OCI-LY7 (cell line): ENCODE measurements at regions not wholly inside any gene's neighbourhood (a gene's known extent, or its start where the extent isn't known, plus 50 kb on each side); places are given as distances from the start of the nearest gene placed in this dataset.

Experiments
- BruUV-seq: library from RNA; stranded (reverse); fragments of 400-500 nt; replicated peaks from 2 replicates; lab custom pipeline; 2021; lab: Mats Ljungman, UMichigan
- CTCF ChIA-PET: fragments of 300-600 bp; sonication (Branson Sonifier 250); formaldehyde crosslinking; loops from one replicate; lab custom pipeline; 2022; ENCODE audit warnings: antibody characterized with exemption; ENCODE audit not compliant: unreplicated experiment; lab: Charles Lee
- POLR2A ChIA-PET: fragments of 300-600 bp; sonication (Branson Sonifier 250); formaldehyde crosslinking; loops from one replicate; lab custom pipeline; 2022; ENCODE audit warnings: antibody characterized with exemption; lab: Charles Lee
- DNase-seq: peaks from one replicate; pipeline ENCODE4 v3.0.0-alpha.2; 2015; ENCODE audit warnings: low spot score
- H2AFZ ChIP-seq: fragments of 200-600 bp; sonication (generic), shearing (Covaris generic); 2 replicates; pipeline ENCODE4 v1.6.1; 2014; ENCODE audit warnings: mild to moderate bottlenecking, antibody characterized with exemption, low read length, moderate library complexity
- H3K27ac ChIP-seq: fragments of 200-600 bp; sonication (generic); 2 replicates; pipeline ENCODE4 v1.5.1; 2014; ENCODE audit warnings: mixed run types, low read depth, mild to moderate bottlenecking, moderate library complexity, low read length, inconsistent platforms; ENCODE audit not compliant: poor library complexity, severe bottlenecking
- H3K36me3 ChIP-seq: fragments of 200-600 bp; sonication (generic); 2 replicates; pipeline ENCODE4 v1.6.1; 2014; ENCODE audit warnings: mild to moderate bottlenecking, antibody characterized with exemption, low read length, moderate library complexity, mixed read lengths; ENCODE audit not compliant: insufficient read depth
- H3K4me1 ChIP-seq: fragments of 200-600 bp; sonication (generic); 2 replicates; pipeline ENCODE4 v1.5.1; 2014; ENCODE audit warnings: mild to moderate bottlenecking, low read length; ENCODE audit not compliant: insufficient read depth, poor library complexity, severe bottlenecking
- H3K4me2 ChIP-seq: fragments of 200-600 bp; sonication (generic); 2 replicates; pipeline ENCODE4 v1.6.1; 2014; ENCODE audit warnings: mild to moderate bottlenecking, low read length
- H3K4me3 ChIP-seq: fragments of 200-600 bp; sonication (generic); 2 replicates; pipeline ENCODE4 v1.5.1; 2014; ENCODE audit warnings: mild to moderate bottlenecking, low read depth, low read length; ENCODE audit not compliant: poor library complexity, severe bottlenecking
- H3K79me2 ChIP-seq: fragments of 200-600 bp; sonication (generic); 2 replicates; pipeline ENCODE4 v1.6.1; 2016; ENCODE audit warnings: low read depth, mild to moderate bottlenecking, low read length, moderate library complexity, mixed read lengths; ENCODE audit not compliant: insufficient read depth
- H3K9me2 ChIP-seq: fragments of 200-600 bp; sonication (generic); 2 replicates; pipeline ENCODE4 v1.6.1; 2016; ENCODE audit warnings: mild to moderate bottlenecking, low read length, mixed read lengths; ENCODE audit not compliant: insufficient read depth
- H3K9me3 ChIP-seq: fragments of 200-600 bp; sonication (generic); 2 replicates; pipeline ENCODE4 v1.6.1; 2014; ENCODE audit warnings: mild to moderate bottlenecking, mixed run types, low read length, mixed read lengths
- H4K20me1 ChIP-seq: fragments of 200-600 bp; sonication (generic); 2 replicates; pipeline ENCODE4 v1.6.1; 2014; ENCODE audit warnings: mild to moderate bottlenecking, antibody characterized with exemption, low read length, moderate library complexity, mixed read lengths; ENCODE audit not compliant: insufficient read depth
- CTCF ChIP-seq: fragments of 200-600 bp; sonication (generic); conservative IDR thresholded peaks from 2 replicates; pipeline ENCODE4 v1.5.1; 2014; ENCODE audit warnings: mild to moderate bottlenecking, antibody characterized with exemption, low read length, moderate library complexity, mixed read lengths
- EZH2phosphoT487 ChIP-seq: fragments of 200-600 bp; sonication (generic); IDR thresholded peaks from 2 replicates; pipeline ENCODE4 v1.6.1; 2018; ENCODE audit warnings: low read depth, borderline replicate concordance, mild to moderate bottlenecking, mixed run types, antibody characterized with exemption, low read length, moderate library complexity, mixed read lengths
- intact Hi-C: fragments of 100-400 bp; cut with micrococcal nuclease; formaldehyde crosslinking; loops from one replicate; pipeline ENCODE4 v1.10.0; 2022; ENCODE audit not compliant: unreplicated experiment

GRCh38 chr15:68502398-68502901, 70.5 kb upstream of the ITGA11 start:
- no peaks in the 10 kb centered on the region for H3K79me2 ChIP-seq
- intact Hi-C loops, result no loop called here
- no peaks in the 10 kb centered on the region for H4K20me1 ChIP-seq
- no peaks in the 10 kb centered on the region for H3K36me3 ChIP-seq
- ChIA-PET CTCF (interaction anchor here (0.6 kb wide), 1 partner anchor 13 kb away, joined by 3 read pairs; no protein-coding TSS in a partner anchor), POLR2A (no interaction called here)
- no peak for TF ChIP-seq CTCF
- TF ChIP-seq EZH2phosphoT487, result no peak
- no TSS peak for BruUV-seq
- no peak overlapping the region for H3K27ac ChIP-seq
- H3K9me3 ChIP-seq, result no peaks in the 10 kb centered on the region
- H3K4me3 ChIP-seq, result no peak overlapping the region
- H2AFZ ChIP-seq, result no peak overlapping the region
- H3K4me2 ChIP-seq, result no peak overlapping the region
- H3K4me1 ChIP-seq, result no peaks in the 10 kb centered on the region
- no peak for DNase-seq
- H3K9me2 ChIP-seq, result no peaks in the 10 kb centered on the region

GRCh38 chr15:68503213-68503612, 71.2 kb upstream of the ITGA11 start:
- H3K4me1 ChIP-seq, result no peaks in the 10 kb centered on the region
- CTCF ChIA-PET, result no interaction called here
- H2AFZ ChIP-seq, result no peak overlapping the region
- no peaks in the 10 kb centered on the region for H4K20me1 ChIP-seq
- no peak overlapping the region for H3K4me3 ChIP-seq
- H3K27ac ChIP-seq, result no peak overlapping the region
- intact Hi-C loops, result no loop called here
- H3K9me3 ChIP-seq, result no peaks in the 10 kb centered on the region
- no TSS peak for BruUV-seq
- DNase-seq, result no peak
- TF ChIP-seq EZH2phosphoT487 (no peak), CTCF (no peak)
- POLR2A ChIA-PET, result interaction anchor here (0.7 kb wide), 1 partner anchor 39 kb away, joined by 3 read pairs; no protein-coding TSS in a partner anchor
- H3K9me2 ChIP-seq, result no peaks in the 10 kb centered on the region
- no peaks in the 10 kb centered on the region for H3K36me3 ChIP-seq
- no peaks in the 10 kb centered on the region for H3K79me2 ChIP-seq
- H3K4me2 ChIP-seq, result no peak overlapping the region
